NB4 (cell line): ENCODE measurements at regions not wholly inside any gene's neighbourhood (a gene's known extent, or its start where the extent isn't known, plus 50 kb on each side); places are given as distances from the start of the nearest gene placed in this dataset.
"Not testable (repeated sequence)": the region's sequence is repeated elsewhere in the genome, so short reads cannot be mapped to it uniquely, and the experiment has no call there.

Experiments
- DNase-seq: peaks from one replicate; pipeline ENCODE4 v3.0.0; 2010; ENCODE audit warnings: low read depth
- H3K4me3 ChIP-seq: one replicate; pipeline ENCODE4 v1.5.1; 2011; ENCODE audit warnings: mild to moderate bottlenecking, low read depth, low read length, moderate library complexity
- CTCF ChIP-seq: IDR thresholded peaks from one replicate; pipeline ENCODE4 v1.5.1; 2012; ENCODE audit warnings: low read depth, low read length
- MAX ChIP-seq: IDR thresholded peaks from 2 replicates; pipeline ENCODE4 v1.6.1; 2011; ENCODE audit warnings: low read depth, low read length
- MYC ChIP-seq: IDR thresholded peaks from 2 replicates; pipeline ENCODE4 v1.6.1; 2011; ENCODE audit warnings: low read depth, low read length
- POLR2A ChIP-seq: IDR thresholded peaks from 2 replicates; pipeline ENCODE4 v1.6.1; 2011; ENCODE audit warnings: mild to moderate bottlenecking; ENCODE audit not compliant: insufficient read length; ENCODE audit errors: extremely low read depth

- no peak overlapping the region for H3K4me3 ChIP-seq
- DNase-seq: peak; percentile 15
- TF ChIP-seq MYC (no peak), POLR2A (no peak), MAX (no peak), CTCF (no peak)
These were observed 224.8 kb downstream of the RPLP1 start for GRCh38 chr15:69677403-69677802.

GRCh38 chr15:69679623-69680228, 227.1 kb downstream of the RPLP1 start:
- TF ChIP-seq CTCF (no peak), MYC (no peak), MAX (no peak), POLR2A (no peak)
- peak; percentile 25 for DNase-seq
- no peak overlapping the region for H3K4me3 ChIP-seq

GRCh38 chr15:69684823-69685222, 232.2 kb downstream of the RPLP1 start:
- DNase-seq: not testable (repeated sequence)

GRCh38 chr15:69685512-69686452, 233.2 kb downstream of the RPLP1 start:
- no peak for DNase-seq
- TF ChIP-seq MAX (no peak), CTCF (no peak), POLR2A (no peak), MYC (no peak)
- H3K4me3 ChIP-seq: no peak overlapping the region

More at GRCh38 chr15:69684823-69685222, 232.2 kb downstream of the RPLP1 start:
- H3K4me3 ChIP-seq: not testable (repeated sequence)

- H3K4me3 ChIP-seq: no peak overlapping the region
- no peak for DNase-seq
- TF ChIP-seq CTCF (no peak), MAX (no peak), POLR2A (no peak), MYC (no peak)
These were observed 234.0 kb downstream of the RPLP1 start for GRCh38 chr15:69686626-69687025.

- TF ChIP-seq MAX: no peak
- TF ChIP-seq MYC: no peak
- no peak for TF ChIP-seq POLR2A
- no peak for DNase-seq
- H3K4me3 ChIP-seq: no peak overlapping the region
These were observed 236.5 kb downstream of the RPLP1 start for GRCh38 chr15:69689133-69689532.
